Large intestine (tissue), 3 donors: ENCODE measurements at regions not wholly inside any gene's neighbourhood (a gene's known extent, or its start where the extent isn't known, plus 50 kb on each side); places are given as distances from the start of the nearest gene placed in this dataset.

Experiments used
- DNase-seq, 2 donors: peaks; one replicate each; pipeline versions ENCODE4 v3.0.0 to v3.0.0-alpha.2; 2013
- H3K27ac ChIP-seq: one replicate; pipeline ENCODE4 v1.5.1; 2013; ENCODE audit warnings: low read length
- H3K27me3 ChIP-seq: 2 replicates; pipeline ENCODE4 v1.6.1; 2013; ENCODE audit warnings: low read length; ENCODE audit not compliant: control insufficient read depth, insufficient read depth
- H3K36me3 ChIP-seq: 2 replicates; pipeline ENCODE4 v1.6.1; 2013; ENCODE audit warnings: low read length; ENCODE audit not compliant: control insufficient read depth, insufficient read depth
- H3K4me1 ChIP-seq: one replicate; pipeline ENCODE4 v1.6.1; 2013; ENCODE audit warnings: low read length; ENCODE audit not compliant: control insufficient read depth, insufficient read depth
- H3K4me3 ChIP-seq: one replicate; pipeline ENCODE4 v1.5.1; 2013; ENCODE audit warnings: low read length
- H3K9me3 ChIP-seq: one replicate; pipeline ENCODE4 v1.6.1; 2013; ENCODE audit warnings: mild to moderate bottlenecking, low read depth, low read length, moderate library complexity; ENCODE audit not compliant: control insufficient read depth
- WGBS: methylation state at CpG from one replicate; pipeline ENCODE4 v1.1.5; 2013; ENCODE audit warnings: low lambda C conversion rate; ENCODE audit not compliant: insufficient coverage; 5-methylcytosine and 5-hydroxymethylcytosine counted together

DNA sequence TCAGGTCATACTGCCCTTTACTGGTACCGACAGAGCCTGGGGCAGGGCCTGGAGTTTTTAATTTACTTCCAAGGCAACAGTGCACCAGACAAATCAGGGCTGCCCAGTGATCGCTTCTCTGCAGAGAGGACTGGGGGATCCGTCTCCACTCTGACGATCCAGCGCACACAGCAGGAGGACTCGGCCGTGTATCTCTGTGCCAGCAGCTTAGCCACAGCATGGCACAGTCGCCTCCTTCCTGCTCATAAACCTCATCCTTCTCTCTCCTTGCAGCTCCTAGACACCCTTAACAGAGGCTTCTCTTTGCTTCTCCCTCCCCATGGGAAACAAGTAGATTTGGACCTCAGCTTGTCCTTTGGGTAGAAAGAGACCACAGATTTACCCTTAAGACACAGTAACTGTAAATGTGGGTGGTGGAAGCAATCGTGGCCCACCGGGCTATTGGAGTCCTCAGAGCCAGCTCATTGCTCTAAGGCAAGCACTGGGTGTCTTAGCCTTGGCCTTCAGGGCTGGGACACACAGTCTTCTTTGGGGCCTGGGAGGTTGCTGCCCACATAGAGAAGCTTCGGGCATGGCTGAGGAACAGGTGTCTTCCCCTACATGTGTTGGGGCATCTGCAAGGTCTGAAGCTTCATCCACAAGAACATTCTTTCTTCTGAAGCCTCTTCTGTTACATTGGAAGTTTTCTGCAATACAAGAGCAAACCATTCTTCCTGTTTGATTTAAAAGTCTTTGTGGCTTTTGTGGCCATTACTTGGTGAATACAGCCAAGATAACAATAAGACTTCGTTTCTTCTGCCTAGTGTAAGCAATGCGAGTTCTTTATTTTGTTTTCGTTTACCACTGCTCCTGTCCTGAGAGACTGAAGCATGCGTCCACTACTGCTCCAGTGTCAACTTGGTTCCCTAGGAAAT is 95.5 kb upstream of the PRSS58 start:
- Histone ChIP-seq H3K9me3 (no peaks in the 10 kb centered on the region), H3K27me3 (no peaks in the 10 kb centered on the region)

GRCh38 chr7:142352543-142352942 is 94.7 kb upstream of the PRSS58 start:
- Histone ChIP-seq H3K27ac (no peak overlapping the region), H3K27me3 (no peaks in the 10 kb centered on the region), H3K4me3 (no peak overlapping the region), H3K9me3 (no peaks in the 10 kb centered on the region), H3K4me1 (no peaks in the 10 kb centered on the region), H3K36me3 (no peaks in the 10 kb centered on the region)
- WGBS: 80% methylated on average over 1 of the region's 9 CpGs
- no peak for DNase-seq

More for the DNA sequence above, 95.5 kb upstream of the PRSS58 start:
- Histone ChIP-seq H3K4me1 (no peaks in the 10 kb centered on the region), H3K27ac (no peak overlapping the region), H3K36me3 (no peaks in the 10 kb centered on the region), H3K4me3 (no peak overlapping the region)
- DNase-seq: no peak
- 50% methylated on average over 2 of the region's 15 CpGs for WGBS

DNA sequence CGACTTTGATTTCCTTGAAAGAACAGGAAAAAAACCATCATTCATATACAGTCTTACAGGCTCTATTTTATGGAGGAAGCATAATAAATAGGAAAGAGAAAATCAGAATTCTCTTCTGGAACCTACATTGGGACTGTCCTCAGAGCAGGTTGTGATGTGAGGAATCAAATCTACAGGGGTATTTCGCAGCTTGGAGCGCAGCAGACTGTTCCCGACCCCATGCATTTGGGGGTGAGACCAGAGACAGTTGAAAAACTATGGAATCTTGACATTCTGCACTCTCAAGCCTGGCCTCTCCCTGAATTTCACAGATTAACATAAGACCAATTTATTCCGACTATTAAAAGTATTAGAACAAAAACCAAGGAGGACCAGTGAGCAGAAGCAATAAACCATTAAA is 93.3 kb upstream of the PRSS58 start:
- Histone ChIP-seq H3K27ac (no peak overlapping the region), H3K4me3 (no peak overlapping the region), H3K36me3 (no peaks in the 10 kb centered on the region), H3K4me1 (no peaks in the 10 kb centered on the region), H3K9me3 (no peaks in the 10 kb centered on the region), H3K27me3 (no peaks in the 10 kb centered on the region)
- DNase-seq: no peak
- 94% methylated on average over 5 of the region's 5 CpGs for WGBS

DNA sequence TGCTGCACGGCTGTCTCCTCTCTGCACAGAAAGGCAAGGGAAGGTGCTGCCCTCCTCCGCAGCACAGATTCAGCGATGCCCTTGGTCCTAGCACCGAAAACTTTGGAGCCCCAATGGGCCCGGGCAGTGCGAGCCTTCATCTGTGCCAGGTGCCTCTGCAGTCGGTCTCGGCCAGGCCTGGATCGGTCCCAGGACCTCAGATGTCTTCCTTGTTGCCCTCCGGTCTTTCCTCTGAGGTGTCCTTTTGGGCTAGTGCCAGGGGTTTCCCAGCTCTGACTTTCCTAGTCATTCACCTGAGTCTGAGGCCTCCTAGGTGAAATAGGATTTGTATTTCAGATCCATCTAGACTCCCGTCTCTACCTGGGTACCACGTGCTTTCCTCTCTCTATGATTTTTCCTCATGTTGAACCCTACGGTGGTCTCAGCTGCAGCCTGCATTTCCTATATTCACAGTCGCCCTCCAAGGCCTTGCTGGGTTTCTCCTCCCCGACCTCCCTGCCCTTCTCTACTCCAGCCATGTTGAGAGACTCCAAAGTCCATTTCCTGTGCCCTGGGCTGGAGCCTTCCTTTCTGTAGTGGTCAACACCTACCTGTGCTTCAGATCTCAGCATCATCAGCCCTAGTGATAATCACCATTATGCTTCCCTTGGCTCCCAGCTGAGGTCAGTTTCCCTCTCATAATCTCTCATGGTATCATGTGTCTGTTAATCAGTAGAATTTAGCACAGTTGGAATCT is 92.0 kb upstream of the PRSS58 start:
- DNase-seq: no peak
- WGBS: 89% methylated on average over 3 of the region's 15 CpGs
- H3K27ac ChIP-seq: no peak overlapping the region
- no peaks in the 10 kb centered on the region for H3K9me3 ChIP-seq
- no peaks in the 10 kb centered on the region for H3K4me1 ChIP-seq
- H3K4me3 ChIP-seq: no peak overlapping the region
- H3K27me3 ChIP-seq: peaks cover 3% of the 10 kb centered on the region
- H3K36me3 ChIP-seq: no peaks in the 10 kb centered on the region

DNA sequence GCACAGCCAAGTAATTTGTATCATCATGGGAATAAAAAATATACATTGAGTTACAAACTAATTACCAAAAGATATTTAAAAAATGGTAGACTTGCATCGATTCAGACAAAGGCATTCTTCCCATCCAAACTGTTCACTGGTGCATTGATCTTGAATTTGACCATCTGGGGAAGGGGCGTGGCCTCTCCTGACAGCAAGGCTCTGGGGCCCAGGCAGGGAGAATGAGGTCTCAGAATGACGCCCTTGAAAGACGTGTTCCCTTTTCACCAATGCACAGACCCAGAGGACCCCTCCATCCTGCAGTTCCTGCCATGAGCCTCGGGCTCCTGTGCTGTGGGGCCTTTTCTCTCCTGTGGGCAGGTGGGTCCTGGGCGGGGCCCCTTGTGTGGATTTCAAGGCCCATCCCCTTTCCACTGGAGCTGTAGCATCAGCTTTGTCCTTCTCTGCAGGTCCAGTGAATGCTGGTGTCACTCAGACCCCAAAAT is 91.1 kb upstream of the PRSS58 start:
- WGBS: no CpG with 5 or more reads among the region's 6 CpGs
- H3K4me3 ChIP-seq: no peak overlapping the region
- DNase-seq: no peak
- H3K27ac ChIP-seq: no peak overlapping the region
- no peaks in the 10 kb centered on the region for H3K9me3 ChIP-seq
- peaks cover 4% of the 10 kb centered on the region for H3K27me3 ChIP-seq
- H3K4me1 ChIP-seq: no peaks in the 10 kb centered on the region
- H3K36me3 ChIP-seq: no peaks in the 10 kb centered on the region

DNA sequence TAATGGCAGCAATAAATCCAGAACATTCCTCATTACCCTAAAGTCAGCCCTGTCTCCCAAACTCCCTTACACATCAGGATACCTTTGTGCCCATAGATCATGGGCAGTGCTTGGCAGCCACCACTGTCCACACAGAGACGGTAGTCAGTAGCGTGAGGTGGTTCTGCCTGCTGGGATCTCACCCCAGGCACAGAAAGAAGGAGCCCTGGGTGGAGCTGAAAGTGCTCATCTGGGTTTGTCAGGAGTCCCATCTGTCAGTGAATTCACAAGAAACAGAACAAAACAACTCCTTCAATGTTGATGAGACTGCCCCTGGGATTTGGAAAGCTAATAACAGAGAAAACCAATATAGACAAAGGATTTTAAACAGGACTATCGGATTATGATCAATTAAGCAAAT is 90.2 kb upstream of the PRSS58 start:
- DNase-seq: no peak
- Histone ChIP-seq H3K27me3 (peaks cover 4% of the 10 kb centered on the region), H3K9me3 (no peaks in the 10 kb centered on the region), H3K27ac (no peak overlapping the region), H3K4me3 (no peak overlapping the region), H3K4me1 (no peaks in the 10 kb centered on the region), H3K36me3 (no peaks in the 10 kb centered on the region)
- 100% methylated on average over 1 of the region's 3 CpGs for whole genome bisulfite sequencing

GRCh38 chr7:142347091-142347490 is 89.2 kb upstream of the PRSS58 start:
- no peaks in the 10 kb centered on the region for H3K9me3 ChIP-seq
- no peak for DNase-seq
- WGBS: no CpG with 5 or more reads among the region's 3 CpGs
- H3K27me3 ChIP-seq: peaks cover 6% of the 10 kb centered on the region
- no peak overlapping the region for H3K27ac ChIP-seq
- H3K36me3 ChIP-seq: no peaks in the 10 kb centered on the region
- H3K4me3 ChIP-seq: no peak overlapping the region
- H3K4me1 ChIP-seq: no peaks in the 10 kb centered on the region

GRCh38 chr7:142345811-142346210 is 88.0 kb upstream of the PRSS58 start:
- Histone ChIP-seq H3K27me3 (peaks cover 6% of the 10 kb centered on the region), H3K4me3 (no peak overlapping the region), H3K36me3 (no peaks in the 10 kb centered on the region), H3K27ac (no peak overlapping the region), H3K9me3 (no peaks in the 10 kb centered on the region), H3K4me1 (no peaks in the 10 kb centered on the region)
- no peak for DNase-seq
- WGBS: 80% methylated on average over 1 of the region's 5 CpGs

DNA sequence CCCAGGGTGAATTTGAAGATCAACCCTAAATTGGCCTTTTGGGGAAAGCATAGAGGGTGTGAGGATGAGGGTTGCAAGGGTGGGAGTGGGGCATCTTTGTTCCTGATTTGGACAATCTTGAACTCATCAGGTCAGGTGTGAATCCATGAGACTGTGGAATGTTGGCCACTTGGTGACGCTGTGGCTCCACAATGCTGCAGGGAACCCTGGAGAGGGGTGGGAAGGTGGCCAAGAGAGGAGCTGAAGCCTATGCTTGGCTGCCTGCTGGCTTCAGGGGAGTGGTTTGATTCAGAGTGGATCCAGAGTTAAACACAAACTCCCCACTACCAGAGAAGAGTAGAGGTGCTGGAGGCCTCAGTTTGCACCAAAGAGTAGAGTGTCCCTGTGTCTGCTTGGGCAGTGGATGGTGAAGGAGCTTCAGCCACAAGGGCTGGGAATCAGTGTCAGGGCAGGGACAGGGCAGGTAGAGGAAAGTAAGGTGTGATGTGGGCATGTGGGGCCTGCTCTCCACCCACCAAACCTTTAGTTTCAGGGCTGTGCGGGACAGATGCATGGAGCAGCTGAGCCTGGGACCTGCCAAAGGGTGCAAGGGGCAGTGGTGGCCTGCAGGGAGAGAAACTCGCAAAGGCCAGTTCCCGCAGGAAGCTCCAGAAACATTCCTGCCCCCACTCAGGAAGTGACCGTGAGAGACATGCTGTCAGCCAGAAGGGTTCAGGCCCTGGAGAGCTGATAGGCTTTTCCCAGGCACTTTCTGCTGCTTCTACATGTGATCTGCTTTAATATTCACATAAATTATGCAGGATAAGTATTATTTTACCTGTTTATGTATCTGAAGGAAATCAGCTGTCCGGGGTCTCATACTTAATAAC is 81.0 kb upstream of the PRSS58 start:
- no CpG with 5 or more reads among the region's 6 CpGs for WGBS
- Histone ChIP-seq H3K27ac (no peak overlapping the region), H3K36me3 (no peaks in the 10 kb centered on the region), H3K9me3 (no peaks in the 10 kb centered on the region), H3K4me1 (no peaks in the 10 kb centered on the region), H3K27me3 (peaks cover 2% of the 10 kb centered on the region), H3K4me3 (no peak overlapping the region)
- DNase-seq: peak in 1 of 2 donors; percentile 13
